Lower leg skin (tissue), 4 donors: ENCODE measurements at regions not wholly inside any gene's neighbourhood (a gene's known extent, or its start where the extent isn't known, plus 50 kb on each side); places are given as distances from the start of the nearest gene placed in this dataset.

Experiments
- DNase-seq, 2 donors: peaks; one replicate each; pipeline ENCODE4 v3.0.0-alpha.2; 2019; ENCODE audit warnings: low spot score in 2 of 2
- H3K4me3 ChIP-seq: fragments of 200-600 bp; sonication (generic); 2 replicates; pipeline ENCODE4 v1.5.1; 2017; ENCODE audit warnings: mild to moderate bottlenecking, low read depth; ENCODE audit not compliant: poor library complexity, severe bottlenecking
- POLR2A ChIP-seq, 2 donors: fragments of 450-650 bp; IDR thresholded peaks; one replicate each; pipeline ENCODE4 v1.6.1; 2016 to 2017; ENCODE audit warnings: antibody characterized with exemption in 2 of 2, mild to moderate bottlenecking in 1 of 2, moderate library complexity in 1 of 2
- WGBS, 2 donors: methylation state at CpG; one replicate each; pipeline ENCODE4 v1.1.5; 2018; 5-methylcytosine and 5-hydroxymethylcytosine counted together
- intact Hi-C: fragments of 100-400 bp; cut with DNase I; formaldehyde crosslinking; loops from one replicate; pipeline ENCODE4 v1.15.0; 2023; ENCODE audit warnings: low total_unique reads
- TF ChIP-seq, protein P1 (sequence below), 3 donors: fragments of 450-650 bp; IDR thresholded peaks; one replicate each; pipeline ENCODE4 v1.5.1; 2016; ENCODE audit warnings: antibody characterized with exemption in 3 of 3, mild to moderate bottlenecking in 3 of 3, moderate library complexity in 2 of 3

DNA sequence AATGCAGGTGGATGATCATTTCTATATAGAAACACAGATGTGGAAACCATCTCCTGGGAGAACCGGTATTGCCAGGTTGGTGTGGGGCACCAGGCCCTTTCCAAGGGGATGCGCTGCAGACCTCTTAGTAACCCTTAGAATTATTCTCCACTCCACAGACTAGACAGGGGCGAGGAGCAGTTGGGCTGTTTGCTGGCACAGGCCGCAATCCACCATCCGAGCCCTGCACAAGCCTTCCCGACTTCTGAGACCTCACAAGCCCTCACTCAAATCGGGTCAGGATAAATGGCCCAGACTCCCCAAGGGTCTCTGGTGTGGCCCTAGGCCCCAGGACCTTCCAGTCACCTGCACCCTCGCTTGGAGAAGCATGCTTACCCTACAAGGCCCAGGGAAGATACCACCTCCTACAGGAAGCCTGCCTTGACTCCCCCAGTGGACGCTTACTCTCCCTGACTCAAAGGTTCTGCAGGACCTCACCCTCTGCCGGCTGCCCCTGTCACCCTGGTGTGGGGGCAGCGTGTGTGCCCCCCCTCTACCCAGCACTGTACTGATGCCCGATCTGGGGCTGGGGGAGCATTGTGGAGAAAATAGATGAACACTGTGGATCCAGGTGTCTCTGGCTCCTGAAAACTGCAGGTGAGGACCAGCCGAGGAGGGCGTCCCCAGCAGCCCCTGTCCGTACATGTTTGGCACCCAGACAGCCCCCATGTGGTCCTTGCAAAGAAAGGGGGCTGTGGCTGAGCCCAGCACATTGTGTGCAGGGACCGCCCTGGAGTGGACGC, 49.8 kb upstream of the ACSF3 start:
- no peak overlapping the region for H3K4me3 ChIP-seq
- TF ChIP-seq, protein P1, sequence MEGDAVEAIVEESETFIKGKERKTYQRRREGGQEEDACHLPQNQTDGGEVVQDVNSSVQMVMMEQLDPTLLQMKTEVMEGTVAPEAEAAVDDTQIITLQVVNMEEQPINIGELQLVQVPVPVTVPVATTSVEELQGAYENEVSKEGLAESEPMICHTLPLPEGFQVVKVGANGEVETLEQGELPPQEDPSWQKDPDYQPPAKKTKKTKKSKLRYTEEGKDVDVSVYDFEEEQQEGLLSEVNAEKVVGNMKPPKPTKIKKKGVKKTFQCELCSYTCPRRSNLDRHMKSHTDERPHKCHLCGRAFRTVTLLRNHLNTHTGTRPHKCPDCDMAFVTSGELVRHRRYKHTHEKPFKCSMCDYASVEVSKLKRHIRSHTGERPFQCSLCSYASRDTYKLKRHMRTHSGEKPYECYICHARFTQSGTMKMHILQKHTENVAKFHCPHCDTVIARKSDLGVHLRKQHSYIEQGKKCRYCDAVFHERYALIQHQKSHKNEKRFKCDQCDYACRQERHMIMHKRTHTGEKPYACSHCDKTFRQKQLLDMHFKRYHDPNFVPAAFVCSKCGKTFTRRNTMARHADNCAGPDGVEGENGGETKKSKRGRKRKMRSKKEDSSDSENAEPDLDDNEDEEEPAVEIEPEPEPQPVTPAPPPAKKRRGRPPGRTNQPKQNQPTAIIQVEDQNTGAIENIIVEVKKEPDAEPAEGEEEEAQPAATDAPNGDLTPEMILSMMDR (IDR thresholded peaks at IDR 0.05), result no peak
- no peak for TF ChIP-seq POLR2A (IDR thresholded peaks at IDR 0.05)
- intact Hi-C loops, result no loop called here
- 63 to 75% methylated on average over 15 to 17 of the region's 17 CpGs for WGBS, 2 donors
- DNase-seq, result no peak
